Liver (tissue), 3 donors: ENCODE measurements at regions not wholly inside any gene's neighbourhood (a gene's known extent, or its start where the extent isn't known, plus 50 kb on each side); places are given as distances from the start of the nearest gene placed in this dataset.

Experiments
- EGR1 ChIP-seq, 2 donors: IDR thresholded peaks; 2 replicates each; pipeline ENCODE4 v1.6.1; 2016 to 2018; ENCODE audit warnings: antibody characterized with exemption in 2 of 2, low read depth in 2 of 2
- FOXA1 ChIP-seq: IDR thresholded peaks from 2 replicates; pipeline ENCODE4 v1.6.1; 2016; ENCODE audit warnings: antibody characterized with exemption
- GABPA ChIP-seq, 2 donors: IDR thresholded peaks in 1 of 2; conservative IDR thresholded peaks in 1 of 2; 2 replicates each; pipeline ENCODE4 v1.6.1; 2016; ENCODE audit warnings: antibody characterized with exemption in 2 of 2, mild to moderate bottlenecking in 1 of 2, moderate library complexity in 1 of 2
- HNF4A ChIP-seq, 2 donors: conservative IDR thresholded peaks; 2 replicates each; pipeline ENCODE4 v1.6.1; 2016; ENCODE audit warnings: antibody characterized with exemption in 2 of 2, mild to moderate bottlenecking in 2 of 2
- JUND ChIP-seq, 2 donors: IDR thresholded peaks; 2 replicates each; pipeline ENCODE4 v1.6.1; 2016; ENCODE audit warnings: antibody characterized with exemption in 2 of 2
- MAX ChIP-seq: IDR thresholded peaks from 2 replicates; pipeline ENCODE4 v1.6.1; 2016; ENCODE audit warnings: antibody characterized with exemption
- NR2F2 ChIP-seq: IDR thresholded peaks from 2 replicates; pipeline ENCODE4 v1.6.1; 2016; ENCODE audit warnings: antibody characterized with exemption
- RXRA ChIP-seq, 2 donors: IDR thresholded peaks; 2 replicates each; pipeline ENCODE4 v1.6.1; 2017 to 2018; ENCODE audit warnings: antibody characterized with exemption in 2 of 2, mild to moderate bottlenecking in 1 of 2
- TAF1 ChIP-seq: conservative IDR thresholded peaks from 2 replicates; pipeline ENCODE4 v1.6.1; 2016; ENCODE audit warnings: antibody characterized with exemption, mild to moderate bottlenecking
- YY1 ChIP-seq: IDR thresholded peaks from 2 replicates; pipeline ENCODE4 v1.6.1; 2016; ENCODE audit warnings: antibody characterized with exemption, mild to moderate bottlenecking
- ZBTB33 ChIP-seq: IDR thresholded peaks from 2 replicates; pipeline ENCODE4 v1.6.1; 2016; ENCODE audit warnings: antibody characterized with exemption
- TF ChIP-seq, protein P1 (sequence below): IDR thresholded peaks from 2 replicates; pipeline ENCODE4 v1.6.1; 2016; ENCODE audit warnings: antibody characterized with exemption, mild to moderate bottlenecking
- TF ChIP-seq, protein P2 (sequence below): fragments of 150-350 bp; IDR thresholded peaks from 2 replicates; pipeline ENCODE4 v1.5.1; 2017; ENCODE audit warnings: improper control_type of control experiment, low read depth, low read length; ENCODE audit not compliant: missing input control
- donor health status: healthy.
- donor health status: healthy.

DNA sequence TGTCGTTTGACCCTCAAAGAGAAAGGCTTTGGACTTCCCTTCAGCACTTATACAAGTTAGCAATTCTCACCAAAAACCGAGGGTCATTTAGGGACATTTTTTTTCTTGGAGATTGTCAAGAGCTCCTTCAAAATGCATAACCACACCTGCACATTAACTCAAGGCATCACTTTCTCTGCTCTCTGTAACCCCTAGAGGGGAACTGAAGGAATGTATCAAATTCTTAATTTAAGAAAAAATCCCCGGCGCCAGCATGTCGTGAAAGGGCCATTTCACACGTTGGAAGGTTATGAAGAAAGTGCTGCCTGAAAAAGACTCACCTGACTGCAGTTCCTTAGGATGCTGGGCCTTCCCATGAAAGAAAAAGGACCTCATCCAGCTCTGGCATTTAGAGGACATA, 131.6 kb upstream of the ZC3H12A start:
- TF ChIP-seq, protein P1, sequence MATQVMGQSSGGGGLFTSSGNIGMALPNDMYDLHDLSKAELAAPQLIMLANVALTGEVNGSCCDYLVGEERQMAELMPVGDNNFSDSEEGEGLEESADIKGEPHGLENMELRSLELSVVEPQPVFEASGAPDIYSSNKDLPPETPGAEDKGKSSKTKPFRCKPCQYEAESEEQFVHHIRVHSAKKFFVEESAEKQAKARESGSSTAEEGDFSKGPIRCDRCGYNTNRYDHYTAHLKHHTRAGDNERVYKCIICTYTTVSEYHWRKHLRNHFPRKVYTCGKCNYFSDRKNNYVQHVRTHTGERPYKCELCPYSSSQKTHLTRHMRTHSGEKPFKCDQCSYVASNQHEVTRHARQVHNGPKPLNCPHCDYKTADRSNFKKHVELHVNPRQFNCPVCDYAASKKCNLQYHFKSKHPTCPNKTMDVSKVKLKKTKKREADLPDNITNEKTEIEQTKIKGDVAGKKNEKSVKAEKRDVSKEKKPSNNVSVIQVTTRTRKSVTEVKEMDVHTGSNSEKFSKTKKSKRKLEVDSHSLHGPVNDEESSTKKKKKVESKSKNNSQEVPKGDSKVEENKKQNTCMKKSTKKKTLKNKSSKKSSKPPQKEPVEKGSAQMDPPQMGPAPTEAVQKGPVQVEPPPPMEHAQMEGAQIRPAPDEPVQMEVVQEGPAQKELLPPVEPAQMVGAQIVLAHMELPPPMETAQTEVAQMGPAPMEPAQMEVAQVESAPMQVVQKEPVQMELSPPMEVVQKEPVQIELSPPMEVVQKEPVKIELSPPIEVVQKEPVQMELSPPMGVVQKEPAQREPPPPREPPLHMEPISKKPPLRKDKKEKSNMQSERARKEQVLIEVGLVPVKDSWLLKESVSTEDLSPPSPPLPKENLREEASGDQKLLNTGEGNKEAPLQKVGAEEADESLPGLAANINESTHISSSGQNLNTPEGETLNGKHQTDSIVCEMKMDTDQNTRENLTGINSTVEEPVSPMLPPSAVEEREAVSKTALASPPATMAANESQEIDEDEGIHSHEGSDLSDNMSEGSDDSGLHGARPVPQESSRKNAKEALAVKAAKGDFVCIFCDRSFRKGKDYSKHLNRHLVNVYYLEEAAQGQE: no peak
- TF ChIP-seq JUND (IDR thresholded peaks at IDR 0.05) (no peak), YY1 (no peak), HNF4A (conservative IDR thresholded peaks at IDR 0.05) (no peak), MAX (no peak), GABPA (IDR thresholded peaks at IDR 0.05 in 1 of 2, conservative IDR thresholded peaks at IDR 0.05 in 1 of 2) (no peak), TAF1 (no peak), ZBTB33 (no peak), FOXA1 (no peak), NR2F2 (no peak), EGR1 (IDR thresholded peaks at IDR 0.05; ENCODE audit: low read depth in 2 of 2) (no peak), RXRA (IDR thresholded peaks at IDR 0.05) (no peak)
- TF ChIP-seq, protein P2, sequence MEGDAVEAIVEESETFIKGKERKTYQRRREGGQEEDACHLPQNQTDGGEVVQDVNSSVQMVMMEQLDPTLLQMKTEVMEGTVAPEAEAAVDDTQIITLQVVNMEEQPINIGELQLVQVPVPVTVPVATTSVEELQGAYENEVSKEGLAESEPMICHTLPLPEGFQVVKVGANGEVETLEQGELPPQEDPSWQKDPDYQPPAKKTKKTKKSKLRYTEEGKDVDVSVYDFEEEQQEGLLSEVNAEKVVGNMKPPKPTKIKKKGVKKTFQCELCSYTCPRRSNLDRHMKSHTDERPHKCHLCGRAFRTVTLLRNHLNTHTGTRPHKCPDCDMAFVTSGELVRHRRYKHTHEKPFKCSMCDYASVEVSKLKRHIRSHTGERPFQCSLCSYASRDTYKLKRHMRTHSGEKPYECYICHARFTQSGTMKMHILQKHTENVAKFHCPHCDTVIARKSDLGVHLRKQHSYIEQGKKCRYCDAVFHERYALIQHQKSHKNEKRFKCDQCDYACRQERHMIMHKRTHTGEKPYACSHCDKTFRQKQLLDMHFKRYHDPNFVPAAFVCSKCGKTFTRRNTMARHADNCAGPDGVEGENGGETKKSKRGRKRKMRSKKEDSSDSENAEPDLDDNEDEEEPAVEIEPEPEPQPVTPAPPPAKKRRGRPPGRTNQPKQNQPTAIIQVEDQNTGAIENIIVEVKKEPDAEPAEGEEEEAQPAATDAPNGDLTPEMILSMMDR: no peak
